ENCODE measurements at regions not wholly inside any gene's neighbourhood (a gene's known extent, or its start where the extent isn't known, plus 50 kb on each side); places are given as distances from the start of the nearest gene placed in this dataset.

DNA sequence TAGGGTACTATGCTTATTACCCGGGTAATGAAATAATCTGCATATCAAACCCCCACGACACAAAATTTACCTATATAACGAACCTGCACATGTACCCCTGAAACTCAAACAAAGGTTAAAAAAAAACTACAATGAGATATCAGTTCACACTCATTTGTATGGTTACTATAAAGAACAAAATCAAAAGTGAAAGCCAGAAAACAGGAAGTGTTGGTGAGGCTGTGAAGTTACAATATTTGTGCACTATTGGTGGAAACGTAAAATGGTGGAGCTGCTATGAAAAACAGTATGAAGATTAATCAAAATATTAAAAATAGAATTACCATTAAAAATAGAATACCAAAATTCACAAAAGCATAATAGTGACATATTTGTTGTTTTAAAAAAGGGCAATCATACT, 128.9 kb downstream of the ZIC1 start:
- H3K27me3 Mint-ChIP-seq: no peaks in the 10 kb centered on the region
- H3K4me3 Mint-ChIP-seq: no peak overlapping the region
- intact Hi-C loops (cut with micrococcal nuclease): no loop called here
- no peak overlapping the region for H3K27ac Mint-ChIP-seq
- peaks cover 40% of the 10 kb centered on the region for H3K9me3 Mint-ChIP-seq
- no peaks in the 10 kb centered on the region for H3K36me3 Mint-ChIP-seq (ENCODE audit: low read depth)
- no peaks in the 10 kb centered on the region for H3K4me1 Mint-ChIP-seq (ENCODE audit: low read depth)

GRCh38 chr3:147540921-147541320, 131.8 kb downstream of the ZIC1 start:
- Mint-ChIP-seq H3K27me3 (no peaks in the 10 kb centered on the region), H3K36me3 (ENCODE audit: low read depth) (no peaks in the 10 kb centered on the region), H3K4me1 (ENCODE audit: low read depth) (no peaks in the 10 kb centered on the region), H3K9me3 (peaks cover 36% of the 10 kb centered on the region), H3K27ac (no peak overlapping the region), H3K4me3 (no peak overlapping the region)
- intact Hi-C loops (cut with micrococcal nuclease): no loop called here

DNA sequence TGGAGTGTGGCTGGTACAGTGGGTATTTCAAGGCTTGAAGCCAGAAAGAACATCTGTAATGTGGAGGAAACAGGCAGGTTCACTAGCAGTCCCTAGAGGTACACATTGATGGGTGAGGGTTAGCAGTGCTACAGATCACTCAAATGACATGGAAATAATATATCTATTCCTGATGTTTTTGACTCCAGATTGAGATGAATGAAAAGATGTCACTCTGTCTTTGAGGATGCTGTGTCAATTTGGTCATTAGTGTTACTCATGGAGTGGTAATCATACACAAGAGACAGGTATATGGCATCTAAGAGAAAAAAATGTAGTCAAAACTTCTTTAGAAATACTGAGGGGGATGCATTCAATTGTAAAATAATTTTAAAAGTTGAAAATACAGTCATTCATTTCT, 135.1 kb downstream of the ZIC1 start:
- H3K9me3 Mint-ChIP-seq: peaks cover 27% of the 10 kb centered on the region
- no peaks in the 10 kb centered on the region for H3K36me3 Mint-ChIP-seq (ENCODE audit: low read depth)
- intact Hi-C loops (cut with micrococcal nuclease): no loop called here
- no peaks in the 10 kb centered on the region for H3K4me1 Mint-ChIP-seq (ENCODE audit: low read depth)
- H3K4me3 Mint-ChIP-seq: no peak overlapping the region
- no peaks in the 10 kb centered on the region for H3K27me3 Mint-ChIP-seq
- H3K27ac Mint-ChIP-seq: no peak overlapping the region

DNA sequence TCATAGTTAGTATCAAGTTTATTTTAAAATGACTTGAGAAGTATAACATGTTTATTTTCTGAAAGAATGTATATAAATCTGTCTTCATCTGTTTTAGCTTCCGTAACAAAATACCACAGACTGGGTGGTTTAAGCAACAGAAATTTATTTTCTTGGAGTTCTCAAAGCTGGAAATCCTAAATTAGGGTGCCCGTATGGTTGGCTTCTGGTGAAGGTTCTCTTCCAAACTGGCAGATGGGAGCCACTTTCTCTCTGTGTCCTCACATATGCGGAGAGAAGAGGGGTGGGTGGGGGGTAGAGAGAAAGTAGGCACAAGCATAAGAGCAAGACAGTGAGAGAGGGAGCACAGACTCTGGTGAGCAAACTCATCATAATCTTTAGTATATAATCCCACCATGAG, 142.3 kb downstream of the ZIC1 start:
- H3K36me3 Mint-ChIP-seq (ENCODE audit: low read depth): no peaks in the 10 kb centered on the region
- no peaks in the 10 kb centered on the region for H3K4me1 Mint-ChIP-seq (ENCODE audit: low read depth)
- no peak overlapping the region for H3K4me3 Mint-ChIP-seq
- peaks cover 16% of the 10 kb centered on the region for H3K9me3 Mint-ChIP-seq
- intact Hi-C loops (cut with micrococcal nuclease): no loop called here
- H3K27ac Mint-ChIP-seq: no peak overlapping the region
- no peaks in the 10 kb centered on the region for H3K27me3 Mint-ChIP-seq

- intact Hi-C loops (cut with micrococcal nuclease): no loop called here
- Mint-ChIP-seq H3K36me3 (ENCODE audit: low read depth) (no peaks in the 10 kb centered on the region), H3K9me3 (peaks cover 14% of the 10 kb centered on the region), H3K27ac (no peak overlapping the region), H3K27me3 (no peaks in the 10 kb centered on the region), H3K4me1 (ENCODE audit: low read depth) (no peaks in the 10 kb centered on the region), H3K4me3 (no peak overlapping the region)
These were observed 145.2 kb downstream of the ZIC1 start for GRCh38 chr3:147554332-147554731.

DNA sequence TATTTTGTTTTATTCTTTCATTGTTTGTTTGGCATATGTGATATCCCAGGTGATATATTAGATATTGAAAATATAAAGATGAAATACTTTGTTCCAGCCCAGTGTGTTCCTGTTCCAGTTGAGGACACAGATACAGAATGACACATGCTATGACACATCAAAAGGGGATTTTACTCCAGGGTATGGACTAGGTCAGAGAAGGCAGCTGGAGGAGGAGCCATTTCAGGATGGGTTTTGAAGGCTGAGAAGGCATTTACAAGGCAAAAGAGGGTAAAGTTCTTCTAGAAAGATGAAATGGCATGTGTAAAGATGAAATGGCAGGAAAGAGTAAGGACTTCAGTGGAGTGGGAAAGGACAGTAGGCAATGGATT, 163.8 kb downstream of the ZIC1 start:
- peaks cover 20% of the 10 kb centered on the region for H3K9me3 Mint-ChIP-seq
- no peak overlapping the region for H3K4me3 Mint-ChIP-seq
- H3K4me1 Mint-ChIP-seq (ENCODE audit: low read depth): no peaks in the 10 kb centered on the region
- no peak overlapping the region for H3K27ac Mint-ChIP-seq
- H3K27me3 Mint-ChIP-seq: no peaks in the 10 kb centered on the region
- H3K36me3 Mint-ChIP-seq (ENCODE audit: low read depth): no peaks in the 10 kb centered on the region
- intact Hi-C loops (cut with micrococcal nuclease): no loop called here

- intact Hi-C loops (cut with micrococcal nuclease): no loop called here
- Mint-ChIP-seq H3K4me3 (no peak overlapping the region), H3K4me1 (ENCODE audit: low read depth) (no peaks in the 10 kb centered on the region), H3K36me3 (ENCODE audit: low read depth) (no peaks in the 10 kb centered on the region), H3K9me3 (peaks cover 21% of the 10 kb centered on the region), H3K27ac (no peak overlapping the region), H3K27me3 (no peaks in the 10 kb centered on the region)
These were observed 165.5 kb downstream of the ZIC1 start for GRCh38 chr3:147574621-147575020.

DNA sequence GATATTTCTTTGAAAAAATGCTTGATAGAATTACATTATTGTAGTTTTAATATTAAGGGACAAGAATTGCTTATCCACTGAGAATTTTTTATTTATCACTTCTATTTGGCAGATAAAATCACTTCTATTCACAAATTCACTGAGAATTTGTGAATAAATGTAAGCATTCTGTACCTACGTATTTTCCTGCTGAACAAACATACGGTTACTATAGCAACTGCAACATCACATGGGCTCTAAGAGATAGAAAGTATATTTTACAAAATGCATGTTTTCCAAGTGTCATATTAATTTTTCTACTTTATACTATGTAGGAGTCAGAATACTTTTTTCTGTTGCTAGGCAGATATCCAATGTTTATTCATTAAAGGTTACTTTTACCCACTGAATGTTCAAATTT, 166.2 kb downstream of the ZIC1 start:
- H3K27ac Mint-ChIP-seq: no peak overlapping the region
- no peak overlapping the region for H3K4me3 Mint-ChIP-seq
- H3K9me3 Mint-ChIP-seq: peaks cover 21% of the 10 kb centered on the region
- H3K36me3 Mint-ChIP-seq (ENCODE audit: low read depth): no peaks in the 10 kb centered on the region
- no peaks in the 10 kb centered on the region for H3K27me3 Mint-ChIP-seq
- no peaks in the 10 kb centered on the region for H3K4me1 Mint-ChIP-seq (ENCODE audit: low read depth)
- intact Hi-C loops (cut with micrococcal nuclease): no loop called here

DNA sequence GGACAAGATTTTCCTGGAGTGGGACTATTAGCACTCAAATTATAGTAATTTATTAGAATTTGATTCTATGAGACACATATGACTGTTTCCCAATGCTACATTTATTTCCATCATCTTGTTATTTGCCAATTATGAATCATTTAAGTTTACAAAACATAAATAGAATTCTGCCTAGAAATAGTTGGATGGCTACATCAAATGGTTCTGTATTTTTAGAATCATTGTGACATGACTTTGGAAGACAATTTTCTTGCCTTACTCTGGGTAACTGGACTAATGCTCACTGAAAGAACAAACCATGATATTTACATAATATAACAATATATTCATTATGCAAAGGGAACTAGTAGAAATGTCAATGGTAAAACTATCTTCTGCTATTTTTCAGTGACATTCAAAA, 173.5 kb downstream of the ZIC1 start:
- Mint-ChIP-seq H3K9me3 (peaks cover 4% of the 10 kb centered on the region), H3K27ac (no peak overlapping the region), H3K27me3 (no peaks in the 10 kb centered on the region), H3K4me1 (ENCODE audit: low read depth) (no peaks in the 10 kb centered on the region), H3K36me3 (ENCODE audit: low read depth) (no peaks in the 10 kb centered on the region), H3K4me3 (no peak overlapping the region)
- intact Hi-C loops (cut with micrococcal nuclease): no loop called here

GRCh38 chr3:147589016-147589415, 179.9 kb downstream of the ZIC1 start:
- Mint-ChIP-seq H3K36me3 (ENCODE audit: low read depth) (no peaks in the 10 kb centered on the region), H3K27ac (no peak overlapping the region), H3K9me3 (no peaks in the 10 kb centered on the region), H3K4me3 (no peak overlapping the region), H3K27me3 (no peaks in the 10 kb centered on the region), H3K4me1 (ENCODE audit: low read depth) (no peaks in the 10 kb centered on the region)
- intact Hi-C loops (cut with micrococcal nuclease): no loop called here

- H3K9me3 Mint-ChIP-seq: peaks cover 7% of the 10 kb centered on the region
- H3K27ac Mint-ChIP-seq: no peak overlapping the region
- no peaks in the 10 kb centered on the region for H3K4me1 Mint-ChIP-seq (ENCODE audit: low read depth)
- H3K27me3 Mint-ChIP-seq: no peaks in the 10 kb centered on the region
- no peaks in the 10 kb centered on the region for H3K36me3 Mint-ChIP-seq (ENCODE audit: low read depth)
- intact Hi-C loops (cut with micrococcal nuclease): no loop called here
- no peak overlapping the region for H3K4me3 Mint-ChIP-seq
These were observed 195.0 kb downstream of the ZIC1 start for GRCh38 chr3:147604136-147604535.

DNA sequence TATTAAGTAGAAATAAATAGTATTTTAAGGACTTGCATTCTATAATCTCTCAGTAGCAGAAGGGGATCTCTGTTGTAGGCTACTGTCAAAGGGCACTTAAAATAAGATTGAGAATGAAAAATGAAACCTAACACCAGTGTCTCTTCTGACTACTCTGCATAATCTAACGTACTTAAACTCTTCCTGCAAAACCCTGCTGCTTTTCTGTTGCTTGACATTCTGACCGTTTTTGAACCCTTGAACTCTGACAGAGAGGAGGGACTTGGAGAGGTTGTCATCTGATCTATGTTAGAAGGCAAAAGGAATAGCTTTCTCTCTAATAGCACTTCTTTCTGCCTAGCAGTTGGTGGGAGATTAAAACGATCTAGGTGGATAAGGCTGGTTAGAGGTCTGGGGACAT, 204.6 kb downstream of the ZIC1 start:
- H3K4me3 Mint-ChIP-seq: no peak overlapping the region
- H3K36me3 Mint-ChIP-seq (ENCODE audit: low read depth): no peaks in the 10 kb centered on the region
- no peak overlapping the region for H3K27ac Mint-ChIP-seq
- no peaks in the 10 kb centered on the region for H3K27me3 Mint-ChIP-seq
- no peaks in the 10 kb centered on the region for H3K4me1 Mint-ChIP-seq (ENCODE audit: low read depth)
- intact Hi-C loops (cut with micrococcal nuclease): no loop called here
- no peaks in the 10 kb centered on the region for H3K9me3 Mint-ChIP-seq

- Mint-ChIP-seq H3K27ac (no peak overlapping the region), H3K36me3 (ENCODE audit: low read depth) (no peaks in the 10 kb centered on the region), H3K4me3 (no peak overlapping the region), H3K27me3 (no peaks in the 10 kb centered on the region), H3K9me3 (no peaks in the 10 kb centered on the region), H3K4me1 (ENCODE audit: low read depth) (no peaks in the 10 kb centered on the region)
- intact Hi-C loops (cut with micrococcal nuclease): no loop called here
These were observed 205.0 kb downstream of the ZIC1 start for GRCh38 chr3:147614210-147614609.

- intact Hi-C loops (cut with micrococcal nuclease): no loop called here
- no peaks in the 10 kb centered on the region for H3K36me3 Mint-ChIP-seq (ENCODE audit: low read depth)
These were observed 205.9 kb downstream of the ZIC1 start for GRCh38 chr3:147615035-147615434.

GRCh38 chr3:147616998-147617619, 207.9 kb downstream of the ZIC1 start:
- no peak overlapping the region for H3K27ac Mint-ChIP-seq
- no peaks in the 10 kb centered on the region for H3K9me3 Mint-ChIP-seq
- no peaks in the 10 kb centered on the region for H3K36me3 Mint-ChIP-seq (ENCODE audit: low read depth)
- no peaks in the 10 kb centered on the region for H3K27me3 Mint-ChIP-seq
- no peaks in the 10 kb centered on the region for H3K4me1 Mint-ChIP-seq (ENCODE audit: low read depth)
- intact Hi-C loops (cut with micrococcal nuclease): no loop called here
- no peak overlapping the region for H3K4me3 Mint-ChIP-seq

More at GRCh38 chr3:147615035-147615434, 205.9 kb downstream of the ZIC1 start:
- no peaks in the 10 kb centered on the region for H3K9me3 Mint-ChIP-seq
- no peak overlapping the region for H3K4me3 Mint-ChIP-seq
- H3K4me1 Mint-ChIP-seq (ENCODE audit: low read depth): no peaks in the 10 kb centered on the region
- no peaks in the 10 kb centered on the region for H3K27me3 Mint-ChIP-seq
- no peak overlapping the region for H3K27ac Mint-ChIP-seq
